BE2C (cell line): ENCODE measurements at regions not wholly inside any gene's neighbourhood (a gene's known extent, or its start where the extent isn't known, plus 50 kb on each side); places are given as distances from the start of the nearest gene placed in this dataset.
"Not testable (repeated sequence)": the region's sequence is repeated elsewhere in the genome, so short reads cannot be mapped to it uniquely, and the experiment has no call there.

Source experiments
- DNase-seq: peaks from one replicate; pipeline ENCODE4 v3.0.0-alpha.2; 2020
- H3K27me3 ChIP-seq: fragments of 250-450 bp; sonication (Bioruptor Pico); 2 replicates; pipeline ENCODE4 v1.5.1; 2020; ENCODE audit warnings: mild to moderate bottlenecking
- H3K36me3 ChIP-seq: fragments of 250-450 bp; sonication (Bioruptor Pico); 2 replicates; pipeline ENCODE4 v1.5.1; 2020; ENCODE audit warnings: mild to moderate bottlenecking
- H3K4me1 ChIP-seq: fragments of 250-450 bp; sonication (Bioruptor Pico); 2 replicates; pipeline ENCODE4 v1.5.1; 2020
- H3K4me3 ChIP-seq: 2 replicates; pipeline ENCODE4 v1.5.1; 2011; ENCODE audit warnings: low read depth, low read length
- H3K9me3 ChIP-seq: fragments of 250-450 bp; sonication (Bioruptor Pico); 2 replicates; pipeline ENCODE4 v1.5.1; 2020
- TF ChIP-seq, protein P1 (sequence below): IDR thresholded peaks from 2 replicates; pipeline ENCODE4 v1.5.1; 2012; ENCODE audit warnings: mild to moderate bottlenecking, low read depth, low read length

- H3K4me3 ChIP-seq: no peak overlapping the region
- H3K27me3 ChIP-seq: no peaks in the 10 kb centered on the region
- DNase-seq: no peak
- H3K36me3 ChIP-seq: no peaks in the 10 kb centered on the region
- TF ChIP-seq, protein P1, sequence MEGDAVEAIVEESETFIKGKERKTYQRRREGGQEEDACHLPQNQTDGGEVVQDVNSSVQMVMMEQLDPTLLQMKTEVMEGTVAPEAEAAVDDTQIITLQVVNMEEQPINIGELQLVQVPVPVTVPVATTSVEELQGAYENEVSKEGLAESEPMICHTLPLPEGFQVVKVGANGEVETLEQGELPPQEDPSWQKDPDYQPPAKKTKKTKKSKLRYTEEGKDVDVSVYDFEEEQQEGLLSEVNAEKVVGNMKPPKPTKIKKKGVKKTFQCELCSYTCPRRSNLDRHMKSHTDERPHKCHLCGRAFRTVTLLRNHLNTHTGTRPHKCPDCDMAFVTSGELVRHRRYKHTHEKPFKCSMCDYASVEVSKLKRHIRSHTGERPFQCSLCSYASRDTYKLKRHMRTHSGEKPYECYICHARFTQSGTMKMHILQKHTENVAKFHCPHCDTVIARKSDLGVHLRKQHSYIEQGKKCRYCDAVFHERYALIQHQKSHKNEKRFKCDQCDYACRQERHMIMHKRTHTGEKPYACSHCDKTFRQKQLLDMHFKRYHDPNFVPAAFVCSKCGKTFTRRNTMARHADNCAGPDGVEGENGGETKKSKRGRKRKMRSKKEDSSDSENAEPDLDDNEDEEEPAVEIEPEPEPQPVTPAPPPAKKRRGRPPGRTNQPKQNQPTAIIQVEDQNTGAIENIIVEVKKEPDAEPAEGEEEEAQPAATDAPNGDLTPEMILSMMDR: no peak
- no peaks in the 10 kb centered on the region for H3K9me3 ChIP-seq
- H3K4me1 ChIP-seq: no peaks in the 10 kb centered on the region
Measured at GRCh38 chr12:33945438-33945784, 76.9 kb upstream of the ALG10 start.

- H3K4me3 ChIP-seq, H3K27me3 ChIP-seq, DNase-seq, H3K9me3 ChIP-seq, H3K36me3 ChIP-seq, H3K4me1 ChIP-seq: not testable (repeated sequence)
Measured at GRCh38 chr12:33966219-33966618, 56.1 kb upstream of the ALG10 start.

DNA sequence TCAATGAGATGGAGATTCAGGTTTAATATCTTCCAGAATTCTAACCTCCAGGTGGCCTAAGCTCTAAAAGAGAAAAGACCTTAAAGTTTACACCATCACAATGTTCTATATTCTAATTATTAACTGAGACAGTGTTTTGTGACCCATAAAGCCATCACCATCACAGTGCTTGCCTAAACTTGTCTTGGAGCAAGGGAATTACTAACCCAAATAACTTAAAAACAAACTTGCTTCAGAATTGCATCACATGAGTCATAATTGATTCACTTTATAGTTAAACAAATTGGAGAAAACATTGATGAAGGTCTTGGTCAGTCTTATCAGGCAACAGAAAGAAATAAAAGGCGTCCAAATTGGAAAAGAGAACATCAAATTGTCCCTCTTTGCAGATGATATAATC is 54.5 kb upstream of the ALG10 start:
- Histone ChIP-seq H3K27me3 (no peaks in the 10 kb centered on the region), H3K4me3 (no peak overlapping the region), H3K36me3 (no peaks in the 10 kb centered on the region), H3K9me3 (no peaks in the 10 kb centered on the region), H3K4me1 (no peaks in the 10 kb centered on the region)
- TF ChIP-seq, protein P1: no peak
- no peak for DNase-seq
